Activated CD8-positive, alpha-beta T cell treated with anti-CD3 and anti-CD28 coated beads for 36 hours (primary cell): ENCODE measurements at regions not wholly inside any gene's neighbourhood (a gene's known extent, or its start where the extent isn't known, plus 50 kb on each side); places are given as distances from the start of the nearest gene placed in this dataset.

Source experiments
- ATAC-seq: fragments of 200-7000 bp; cut with Tn5 transposase; one replicate; pipeline ENCODE4 v1.10.0; 2021; ENCODE audit warnings: mild to moderate bottlenecking, moderate library complexity
- CTCF ChIA-PET: fragments of 350-600 bp; sonication (Branson Sonifier 250); formaldehyde crosslinking; loops from one replicate; lab custom pipeline; 2021; ENCODE audit warnings: antibody characterized with exemption; lab: Charles Lee
- POLR2A ChIA-PET: fragments of 350-600 bp; sonication (Branson Sonifier 250); formaldehyde crosslinking; loops from one replicate; lab custom pipeline; 2021; ENCODE audit warnings: antibody characterized with exemption; lab: Charles Lee
- DNase-seq: peaks from one replicate; pipeline ENCODE4 v3.0.0-alpha.2; 2020
- H3K27ac Mint-ChIP-seq: one replicate; pipeline ENCODE4 v1.8.0; 2021; ENCODE audit warnings: mild to moderate bottlenecking, mixed read lengths
- H3K27me3 Mint-ChIP-seq: one replicate; pipeline ENCODE4 v1.8.0; 2021; ENCODE audit warnings: mixed read lengths
- H3K36me3 Mint-ChIP-seq: one replicate; pipeline ENCODE4 v1.8.0; 2021; ENCODE audit warnings: low read depth, mixed read lengths
- H3K4me1 Mint-ChIP-seq: one replicate; pipeline ENCODE4 v1.8.0; 2021; ENCODE audit warnings: low read depth, mixed read lengths
- H3K4me3 Mint-ChIP-seq: one replicate; pipeline ENCODE4 v1.8.0; 2021; ENCODE audit warnings: mild to moderate bottlenecking, moderate library complexity, mixed read lengths
- H3K9me3 Mint-ChIP-seq: one replicate; pipeline ENCODE4 v1.8.0; 2021; ENCODE audit warnings: mixed read lengths
- CTCF ChIP-seq: fragments of 200-600 bp; IDR thresholded peaks from one replicate; pipeline ENCODE4 v1.8.0; 2022; ENCODE audit warnings: antibody characterized with exemption, mild to moderate bottlenecking
- intact Hi-C: fragments of 100-400 bp; cut with micrococcal nuclease; formaldehyde crosslinking; loops from one replicate; pipeline ENCODE4 v1.10.0; 2022

- ChIA-PET POLR2A (no interaction called here), CTCF (no interaction called here)
- intact Hi-C loops: no loop called here
- Mint-ChIP-seq H3K9me3 (peaks cover 2% of the 10 kb centered on the region), H3K27me3 (no peaks in the 10 kb centered on the region), H3K4me3 (no peak overlapping the region), H3K36me3 (no peaks in the 10 kb centered on the region), H3K4me1 (no peaks in the 10 kb centered on the region), H3K27ac (no peak overlapping the region)
- DNase-seq (no peak), ATAC-seq (no peak)
- no peak for TF ChIP-seq CTCF
Observed at GRCh38 chr4:179976777-179977176, 2266.4 kb upstream of the TENM3 start.

GRCh38 chr4:179977378-179977777, 2265.8 kb upstream of the TENM3 start:
- H3K9me3 Mint-ChIP-seq: peaks cover 2% of the 10 kb centered on the region
- H3K4me3 Mint-ChIP-seq: no peak overlapping the region

GRCh38 chr4:179981161-179981560, 2262.0 kb upstream of the TENM3 start:
- intact Hi-C loops: no loop called here
- ChIA-PET POLR2A (no interaction called here), CTCF (no interaction called here)
- no peak overlapping the region for H3K27ac Mint-ChIP-seq
- no peaks in the 10 kb centered on the region for H3K4me1 Mint-ChIP-seq
- no peak overlapping the region for H3K4me3 Mint-ChIP-seq
- no peak for TF ChIP-seq CTCF
- no peaks in the 10 kb centered on the region for H3K36me3 Mint-ChIP-seq
- H3K9me3 Mint-ChIP-seq: no peaks in the 10 kb centered on the region
- no peak for DNase-seq
- H3K27me3 Mint-ChIP-seq: no peaks in the 10 kb centered on the region
- ATAC-seq: no peak

More at GRCh38 chr4:179977378-179977777, 2265.8 kb upstream of the TENM3 start:
- DNase-seq (no peak), ATAC-seq (no peak)
- Mint-ChIP-seq H3K4me1 (no peaks in the 10 kb centered on the region), H3K27ac (no peak overlapping the region), H3K27me3 (no peaks in the 10 kb centered on the region), H3K36me3 (no peaks in the 10 kb centered on the region)
- intact Hi-C loops: no loop called here
- CTCF ChIA-PET: no interaction called here
- POLR2A ChIA-PET: no interaction called here
- no peak for TF ChIP-seq CTCF

GRCh38 chr4:179989975-179990374, 2253.2 kb upstream of the TENM3 start:
- H3K36me3 Mint-ChIP-seq: no peaks in the 10 kb centered on the region
- ChIA-PET CTCF (no interaction called here), POLR2A (no interaction called here)
- no peak overlapping the region for H3K27ac Mint-ChIP-seq
- ATAC-seq: no peak
- no peak for DNase-seq
- intact Hi-C loops: no loop called here
- no peak overlapping the region for H3K4me3 Mint-ChIP-seq
- no peak for TF ChIP-seq CTCF
- H3K27me3 Mint-ChIP-seq: no peaks in the 10 kb centered on the region
- peaks cover 6% of the 10 kb centered on the region for H3K9me3 Mint-ChIP-seq
- H3K4me1 Mint-ChIP-seq: no peaks in the 10 kb centered on the region

- peaks cover 3% of the 10 kb centered on the region for H3K9me3 Mint-ChIP-seq
- intact Hi-C loops: no loop called here
- DNase-seq (no peak), ATAC-seq (no peak)
- ChIA-PET POLR2A (no interaction called here), CTCF (no interaction called here)
- H3K4me1 Mint-ChIP-seq: no peaks in the 10 kb centered on the region
- no peak overlapping the region for H3K27ac Mint-ChIP-seq
- H3K36me3 Mint-ChIP-seq: no peaks in the 10 kb centered on the region
- H3K4me3 Mint-ChIP-seq: no peak overlapping the region
- TF ChIP-seq CTCF: no peak
- H3K27me3 Mint-ChIP-seq: no peaks in the 10 kb centered on the region
Observed at GRCh38 chr4:180009316-180009715, 2233.9 kb upstream of the TENM3 start.
